Activated CD4-positive, alpha-beta T cell treated with anti-CD3 and anti-CD28 coated beads, Interleukin-2, amount 10 ng/mL, durations not matched to agents 24 days and 14 days (primary cell): ENCODE measurements at regions not wholly inside any gene's neighbourhood (a gene's known extent, or its start where the extent isn't known, plus 50 kb on each side); places are given as distances from the start of the nearest gene placed in this dataset.

Experiments used
- DNase-seq: peaks from one replicate; pipeline ENCODE4 v3.0.0; 2022
- H3K27ac Mint-ChIP-seq: one replicate; pipeline ENCODE4 v1.8.0; 2022; ENCODE audit warnings: mild to moderate bottlenecking, mixed read lengths
- H3K27me3 Mint-ChIP-seq: one replicate; pipeline ENCODE4 v1.8.0; 2022; ENCODE audit warnings: mixed read lengths
- H3K36me3 Mint-ChIP-seq: one replicate; pipeline ENCODE4 v1.8.0; 2022; ENCODE audit warnings: low read depth, mild to moderate bottlenecking, mixed read lengths
- H3K4me1 Mint-ChIP-seq: one replicate; pipeline ENCODE4 v1.8.0; 2021; ENCODE audit warnings: mixed read lengths
- H3K4me3 Mint-ChIP-seq: one replicate; pipeline ENCODE4 v1.8.0; 2022; ENCODE audit warnings: mild to moderate bottlenecking, moderate library complexity, mixed read lengths
- H3K9me3 Mint-ChIP-seq: one replicate; pipeline ENCODE4 v1.8.0; 2021; ENCODE audit warnings: mixed read lengths
- intact Hi-C: fragments of 100-400 bp; cut with micrococcal nuclease; formaldehyde crosslinking; loops from one replicate; pipeline ENCODE4 v1.15.1; 2023

- H3K4me1 Mint-ChIP-seq = no peaks in the 10 kb centered on the region
These were observed 419.3 kb upstream of the SLIT2 start for GRCh38 chr4:19832411-19832810.

GRCh38 chr4:19831644-19832285, 419.9 kb upstream of the SLIT2 start:
- no peak for DNase-seq
- intact Hi-C loops = no loop called here
- Mint-ChIP-seq H3K9me3 (peaks cover 7% of the 10 kb centered on the region), H3K4me1 (no peaks in the 10 kb centered on the region), H3K36me3 (no peaks in the 10 kb centered on the region), H3K27ac (no peak overlapping the region), H3K27me3 (no peaks in the 10 kb centered on the region), H3K4me3 (no peak overlapping the region)

More at GRCh38 chr4:19832411-19832810, 419.3 kb upstream of the SLIT2 start:
- Mint-ChIP-seq H3K27ac (no peak overlapping the region), H3K27me3 (no peaks in the 10 kb centered on the region), H3K4me3 (no peak overlapping the region), H3K36me3 (no peaks in the 10 kb centered on the region), H3K9me3 (peaks cover 7% of the 10 kb centered on the region)
- DNase-seq = no peak
- intact Hi-C loops = no loop called here

- Mint-ChIP-seq H3K36me3 (no peaks in the 10 kb centered on the region), H3K4me1 (no peaks in the 10 kb centered on the region), H3K27me3 (no peaks in the 10 kb centered on the region), H3K27ac (no peak overlapping the region), H3K4me3 (no peak overlapping the region), H3K9me3 (peaks cover 7% of the 10 kb centered on the region)
- intact Hi-C loops = no loop called here
- DNase-seq = no peak
These were observed 422.6 kb upstream of the SLIT2 start for GRCh38 chr4:19829101-19829500.

- intact Hi-C loops = no loop called here
- no peaks in the 10 kb centered on the region for H3K36me3 Mint-ChIP-seq
- H3K9me3 Mint-ChIP-seq = peaks cover 3% of the 10 kb centered on the region
- no peaks in the 10 kb centered on the region for H3K27me3 Mint-ChIP-seq
- H3K27ac Mint-ChIP-seq = no peak overlapping the region
- DNase-seq = no peak
- H3K4me3 Mint-ChIP-seq = no peak overlapping the region
- no peaks in the 10 kb centered on the region for H3K4me1 Mint-ChIP-seq
These were observed 427.9 kb upstream of the SLIT2 start for GRCh38 chr4:19823781-19824180.

GRCh38 chr4:19819737-19820136, 432.0 kb upstream of the SLIT2 start:
- Mint-ChIP-seq H3K27ac (no peak overlapping the region), H3K4me1 (no peaks in the 10 kb centered on the region), H3K27me3 (no peaks in the 10 kb centered on the region), H3K4me3 (no peak overlapping the region), H3K36me3 (no peaks in the 10 kb centered on the region), H3K9me3 (no peaks in the 10 kb centered on the region)
- intact Hi-C loops = no loop called here
- no peak for DNase-seq

GRCh38 chr4:19809989-19810388, 441.7 kb upstream of the SLIT2 start:
- peaks cover 2% of the 10 kb centered on the region for H3K9me3 Mint-ChIP-seq
- no peak overlapping the region for H3K4me3 Mint-ChIP-seq
- H3K27ac Mint-ChIP-seq = no peak overlapping the region
- no peak for DNase-seq
- H3K27me3 Mint-ChIP-seq = no peaks in the 10 kb centered on the region
- H3K4me1 Mint-ChIP-seq = no peaks in the 10 kb centered on the region
- no peaks in the 10 kb centered on the region for H3K36me3 Mint-ChIP-seq
- intact Hi-C loops = no loop called here

GRCh38 chr4:19807505-19807904, 444.2 kb upstream of the SLIT2 start:
- H3K27me3 Mint-ChIP-seq = no peaks in the 10 kb centered on the region
- no peak overlapping the region for H3K4me3 Mint-ChIP-seq
- intact Hi-C loops = no loop called here
- no peak overlapping the region for H3K27ac Mint-ChIP-seq
- H3K9me3 Mint-ChIP-seq = peaks cover 2% of the 10 kb centered on the region
- DNase-seq = no peak
- no peaks in the 10 kb centered on the region for H3K36me3 Mint-ChIP-seq
- H3K4me1 Mint-ChIP-seq = no peaks in the 10 kb centered on the region

- no peak for DNase-seq
- Mint-ChIP-seq H3K4me1 (no peaks in the 10 kb centered on the region), H3K9me3 (peaks cover 2% of the 10 kb centered on the region), H3K27me3 (no peaks in the 10 kb centered on the region), H3K36me3 (no peaks in the 10 kb centered on the region), H3K4me3 (no peak overlapping the region), H3K27ac (no peak overlapping the region)
- intact Hi-C loops = no loop called here
These were observed 444.8 kb upstream of the SLIT2 start for GRCh38 chr4:19806865-19807264.

GRCh38 chr4:19803406-19803805, 448.3 kb upstream of the SLIT2 start:
- no peaks in the 10 kb centered on the region for H3K27me3 Mint-ChIP-seq
- no peaks in the 10 kb centered on the region for H3K9me3 Mint-ChIP-seq
- H3K27ac Mint-ChIP-seq = no peak overlapping the region
- no peaks in the 10 kb centered on the region for H3K36me3 Mint-ChIP-seq
- H3K4me1 Mint-ChIP-seq = no peaks in the 10 kb centered on the region
- no peak overlapping the region for H3K4me3 Mint-ChIP-seq
- no peak for DNase-seq
- intact Hi-C loops = no loop called here

- no peak for DNase-seq
- no peaks in the 10 kb centered on the region for H3K4me1 Mint-ChIP-seq
- no peak overlapping the region for H3K4me3 Mint-ChIP-seq
- H3K9me3 Mint-ChIP-seq = peaks cover 4% of the 10 kb centered on the region
- no peak overlapping the region for H3K27ac Mint-ChIP-seq
- H3K36me3 Mint-ChIP-seq = no peaks in the 10 kb centered on the region
- H3K27me3 Mint-ChIP-seq = no peaks in the 10 kb centered on the region
- intact Hi-C loops = no loop called here
These were observed 457.9 kb upstream of the SLIT2 start for GRCh38 chr4:19793831-19794230.

GRCh38 chr4:19791422-19792123, 460.1 kb upstream of the SLIT2 start:
- H3K9me3 Mint-ChIP-seq = peaks cover 4% of the 10 kb centered on the region
- no peaks in the 10 kb centered on the region for H3K4me1 Mint-ChIP-seq
- intact Hi-C loops = no loop called here
- H3K27me3 Mint-ChIP-seq = no peaks in the 10 kb centered on the region
- H3K36me3 Mint-ChIP-seq = no peaks in the 10 kb centered on the region
- DNase-seq = no peak
- H3K4me3 Mint-ChIP-seq = no peak overlapping the region
- H3K27ac Mint-ChIP-seq = no peak overlapping the region

- Mint-ChIP-seq H3K27ac (no peak overlapping the region), H3K27me3 (no peaks in the 10 kb centered on the region), H3K4me3 (no peak overlapping the region), H3K9me3 (peaks cover 4% of the 10 kb centered on the region), H3K4me1 (no peaks in the 10 kb centered on the region), H3K36me3 (no peaks in the 10 kb centered on the region)
- no peak for DNase-seq
- intact Hi-C loops = no loop called here
These were observed 465.1 kb upstream of the SLIT2 start for GRCh38 chr4:19786616-19787015.

- Mint-ChIP-seq H3K4me1 (no peaks in the 10 kb centered on the region), H3K27ac (no peak overlapping the region), H3K9me3 (peaks cover 7% of the 10 kb centered on the region), H3K27me3 (no peaks in the 10 kb centered on the region), H3K36me3 (no peaks in the 10 kb centered on the region), H3K4me3 (no peak overlapping the region)
- no peak for DNase-seq
- intact Hi-C loops = no loop called here
These were observed 468.0 kb upstream of the SLIT2 start for GRCh38 chr4:19783667-19784223.

- H3K27me3 Mint-ChIP-seq = no peaks in the 10 kb centered on the region
- no peaks in the 10 kb centered on the region for H3K36me3 Mint-ChIP-seq
- intact Hi-C loops = no loop called here
- H3K27ac Mint-ChIP-seq = no peak overlapping the region
- H3K9me3 Mint-ChIP-seq = peaks cover 7% of the 10 kb centered on the region
- no peaks in the 10 kb centered on the region for H3K4me1 Mint-ChIP-seq
- no peak overlapping the region for H3K4me3 Mint-ChIP-seq
- no peak for DNase-seq
These were observed 470.8 kb upstream of the SLIT2 start for GRCh38 chr4:19780871-19781270.
